Left ventricle myocardium inferior (tissue), 1 donor: ENCODE measurements at regions not wholly inside any gene's neighbourhood (a gene's known extent, or its start where the extent isn't known, plus 50 kb on each side); places are given as distances from the start of the nearest gene placed in this dataset.

ENCODE experiments used
- DNase-seq: peaks from one replicate; pipeline ENCODE4 v3.0.0-alpha.2; 2020
- H3K27ac ChIP-seq: fragments of 200-600 bp; replicated peaks from 2 replicates; pipeline ENCODE4 v1.8.0; 2021
- H3K27me3 ChIP-seq: fragments of 200-600 bp; 2 replicates; pipeline ENCODE4 v1.8.0; 2021; ENCODE audit warnings: low read depth
- H3K36me3 ChIP-seq: fragments of 200-600 bp; 2 replicates; pipeline ENCODE4 v1.8.0; 2021
- H3K4me1 ChIP-seq: fragments of 200-600 bp; 2 replicates; pipeline ENCODE4 v1.8.0; 2021
- H3K4me3 ChIP-seq: fragments of 200-600 bp; 2 replicates; pipeline ENCODE4 v1.8.0; 2021; ENCODE audit warnings: mild to moderate bottlenecking, moderate library complexity
- H3K9me3 ChIP-seq: fragments of 200-600 bp; replicated peaks from 2 replicates; pipeline ENCODE4 v1.8.0; 2021
- CTCF ChIP-seq: fragments of 200-600 bp; IDR thresholded peaks from 2 replicates; pipeline ENCODE4 v1.8.0; 2021; ENCODE audit warnings: antibody characterized with exemption, mild to moderate bottlenecking, borderline replicate concordance
- intact Hi-C: fragments of 100-400 bp; cut with micrococcal nuclease; formaldehyde crosslinking; loops from one replicate; pipeline ENCODE4 v1.11.0; 2022
- donor health status: DM: no; HTN: yes; CAD: no; lungs with severe emphysema.

GRCh38 chr2:172200495-172201085, 97.9 kb upstream of the DLX2 start:
- no peaks in the 10 kb centered on the region for H3K4me1 ChIP-seq
- H3K27me3 ChIP-seq, result no peaks in the 10 kb centered on the region
- DNase-seq, result no peak
- H3K36me3 ChIP-seq, result no peaks in the 10 kb centered on the region
- peaks cover 15% of the 10 kb centered on the region for H3K9me3 ChIP-seq
- intact Hi-C loops, result no loop called here
- TF ChIP-seq CTCF, result peak; percentile 64
- no peak overlapping the region for H3K4me3 ChIP-seq
- no peak overlapping the region for H3K27ac ChIP-seq

GRCh38 chr2:172204309-172204708, 101.6 kb upstream of the DLX2 start:
- no peak overlapping the region for H3K27ac ChIP-seq
- no peaks in the 10 kb centered on the region for H3K27me3 ChIP-seq
- H3K4me1 ChIP-seq, result peaks cover 4% of the 10 kb centered on the region
- peaks cover 13% of the 10 kb centered on the region for H3K9me3 ChIP-seq
- no peak for DNase-seq
- no peak for TF ChIP-seq CTCF
- no peaks in the 10 kb centered on the region for H3K36me3 ChIP-seq
- H3K4me3 ChIP-seq, result no peak overlapping the region
- intact Hi-C loops, result no loop called here

GRCh38 chr2:172204762-172205161, 102.1 kb upstream of the DLX2 start:
- peaks cover 5% of the 10 kb centered on the region for H3K4me1 ChIP-seq
- no peak for TF ChIP-seq CTCF
- intact Hi-C loops, result no loop called here
- no peak overlapping the region for H3K27ac ChIP-seq
- H3K36me3 ChIP-seq, result no peaks in the 10 kb centered on the region
- H3K4me3 ChIP-seq, result no peak overlapping the region
- H3K9me3 ChIP-seq, result peaks cover 13% of the 10 kb centered on the region
- H3K27me3 ChIP-seq, result no peaks in the 10 kb centered on the region
- DNase-seq, result no peak

GRCh38 chr2:172205292-172205691, 102.6 kb upstream of the DLX2 start:
- Histone ChIP-seq H3K9me3 (peaks cover 7% of the 10 kb centered on the region), H3K27me3 (no peaks in the 10 kb centered on the region), H3K4me3 (no peak overlapping the region), H3K4me1 (peaks cover 5% of the 10 kb centered on the region), H3K36me3 (no peaks in the 10 kb centered on the region), H3K27ac (no peak overlapping the region)
- DNase-seq, result no peak
- no peak for TF ChIP-seq CTCF
- intact Hi-C loops, result no loop called here

- Histone ChIP-seq H3K4me1 (peaks cover 5% of the 10 kb centered on the region), H3K36me3 (no peaks in the 10 kb centered on the region), H3K27me3 (no peaks in the 10 kb centered on the region), H3K9me3 (no peaks in the 10 kb centered on the region), H3K4me3 (no peak overlapping the region), H3K27ac (no peak overlapping the region)
- DNase-seq, result no peak
- intact Hi-C loops, result no loop called here
- no peak for TF ChIP-seq CTCF
Observed at GRCh38 chr2:172207911-172208310, 105.2 kb upstream of the DLX2 start.
